ENCODE measurements at regions not wholly inside any gene's neighbourhood (a gene's known extent, or its start where the extent isn't known, plus 50 kb on each side); places are given as distances from the start of the nearest gene placed in this dataset.

DNA sequence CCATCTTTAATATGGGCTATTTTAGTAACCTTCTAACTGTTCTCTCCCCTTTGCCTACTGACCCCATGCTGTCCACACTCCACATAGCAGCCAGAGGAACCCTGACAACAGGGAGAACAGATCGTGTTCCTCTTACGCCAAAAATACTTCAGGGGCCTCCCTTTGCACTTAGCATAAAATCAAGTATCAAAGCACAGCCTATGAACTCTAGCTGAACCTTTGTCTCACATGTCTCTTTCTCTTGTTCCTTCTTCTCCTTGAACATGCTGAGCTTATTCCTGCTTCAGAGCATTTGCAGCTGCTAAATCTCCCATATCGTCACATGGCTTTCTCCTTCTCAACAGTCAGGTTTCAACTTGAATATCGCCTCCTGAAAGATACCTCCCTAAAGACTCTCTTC, 698.8 kb upstream of the C9orf72 start:
- Histone ChIP-seq H3K27me3 (ENCODE audit: insufficient read depth, low read depth) (no peaks in the 10 kb centered on the region), H3K36me3 (ENCODE audit: low read depth) (no peaks in the 10 kb centered on the region), H3K9me3 (ENCODE audit: insufficient read depth, low read depth) (no peaks in the 10 kb centered on the region), H3K4me3 (no peak overlapping the region), H3K4me1 (replicated peaks; ENCODE audit: insufficient read depth) (no peaks in the 10 kb centered on the region), H2AFZ (no peak overlapping the region), H3K27ac (no peak overlapping the region), H4K20me1 (ENCODE audit: insufficient read depth) (no peaks in the 10 kb centered on the region), H3K4me2 (no peak overlapping the region), H3K79me2 (ENCODE audit: low read depth) (no peaks in the 10 kb centered on the region), H3K9me2 (ENCODE audit: insufficient read depth) (no peaks in the 10 kb centered on the region), H3F3A (ENCODE audit: insufficient read depth, low read depth) (no peaks in the 10 kb centered on the region)
- no peak for DNase-seq
- CTCF ChIA-PET = no interaction called here
- no peak for TF ChIP-seq EZH2 (IDR thresholded peaks at IDR 0.05; ENCODE audit: low read depth)
- TF ChIP-seq, protein P1, sequence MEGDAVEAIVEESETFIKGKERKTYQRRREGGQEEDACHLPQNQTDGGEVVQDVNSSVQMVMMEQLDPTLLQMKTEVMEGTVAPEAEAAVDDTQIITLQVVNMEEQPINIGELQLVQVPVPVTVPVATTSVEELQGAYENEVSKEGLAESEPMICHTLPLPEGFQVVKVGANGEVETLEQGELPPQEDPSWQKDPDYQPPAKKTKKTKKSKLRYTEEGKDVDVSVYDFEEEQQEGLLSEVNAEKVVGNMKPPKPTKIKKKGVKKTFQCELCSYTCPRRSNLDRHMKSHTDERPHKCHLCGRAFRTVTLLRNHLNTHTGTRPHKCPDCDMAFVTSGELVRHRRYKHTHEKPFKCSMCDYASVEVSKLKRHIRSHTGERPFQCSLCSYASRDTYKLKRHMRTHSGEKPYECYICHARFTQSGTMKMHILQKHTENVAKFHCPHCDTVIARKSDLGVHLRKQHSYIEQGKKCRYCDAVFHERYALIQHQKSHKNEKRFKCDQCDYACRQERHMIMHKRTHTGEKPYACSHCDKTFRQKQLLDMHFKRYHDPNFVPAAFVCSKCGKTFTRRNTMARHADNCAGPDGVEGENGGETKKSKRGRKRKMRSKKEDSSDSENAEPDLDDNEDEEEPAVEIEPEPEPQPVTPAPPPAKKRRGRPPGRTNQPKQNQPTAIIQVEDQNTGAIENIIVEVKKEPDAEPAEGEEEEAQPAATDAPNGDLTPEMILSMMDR (conservative IDR thresholded peaks at IDR 0.05) = no peak
- intact Hi-C loops (cut with micrococcal nuclease; ENCODE audit: unreplicated experiment) = no loop called here
- POLR2A ChIA-PET (ENCODE audit: unreplicated experiment) = no interaction called here
- no TSS peak for BruUV-seq (replicated peaks)

DNA sequence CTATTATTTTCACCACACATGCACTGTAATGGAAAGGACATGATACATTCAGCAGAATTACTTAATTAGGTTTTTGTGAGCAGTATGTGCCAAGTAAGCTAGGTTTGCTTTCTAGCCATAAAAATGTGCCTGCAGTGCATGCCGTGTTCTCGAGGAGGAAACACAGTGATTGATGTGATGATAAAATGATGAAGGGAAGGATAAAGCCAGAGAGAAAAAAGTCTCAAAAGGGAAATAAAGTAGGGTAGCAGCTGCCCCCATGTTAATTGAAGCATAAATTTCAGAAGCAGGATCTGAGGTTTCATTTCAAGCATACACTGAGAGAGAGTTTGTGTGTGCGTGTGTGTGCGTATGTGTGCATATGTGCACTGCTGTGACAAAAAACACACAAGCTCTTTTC, 714.2 kb upstream of the C9orf72 start:
- TF ChIP-seq, protein P1 (conservative IDR thresholded peaks at IDR 0.05) = no peak
- no peak for TF ChIP-seq EZH2 (IDR thresholded peaks at IDR 0.05; ENCODE audit: low read depth)
- Histone ChIP-seq H2AFZ (no peak overlapping the region), H3K27me3 (ENCODE audit: insufficient read depth, low read depth) (no peaks in the 10 kb centered on the region), H3K4me3 (no peak overlapping the region), H3K9me3 (ENCODE audit: insufficient read depth, low read depth) (no peaks in the 10 kb centered on the region), H3K9me2 (ENCODE audit: insufficient read depth) (no peaks in the 10 kb centered on the region), H3K4me2 (no peak overlapping the region), H3K36me3 (ENCODE audit: low read depth) (no peaks in the 10 kb centered on the region), H4K20me1 (ENCODE audit: insufficient read depth) (no peaks in the 10 kb centered on the region), H3K79me2 (ENCODE audit: low read depth) (no peaks in the 10 kb centered on the region), H3F3A (ENCODE audit: insufficient read depth, low read depth) (no peaks in the 10 kb centered on the region), H3K4me1 (replicated peaks; ENCODE audit: insufficient read depth) (no peaks in the 10 kb centered on the region), H3K27ac (no peak overlapping the region)
- DNase-seq = no peak
- POLR2A ChIA-PET (ENCODE audit: unreplicated experiment) = no interaction called here
- intact Hi-C loops (cut with micrococcal nuclease; ENCODE audit: unreplicated experiment) = no loop called here
- no TSS peak for BruUV-seq (replicated peaks)
- CTCF ChIA-PET = no interaction called here

DNA sequence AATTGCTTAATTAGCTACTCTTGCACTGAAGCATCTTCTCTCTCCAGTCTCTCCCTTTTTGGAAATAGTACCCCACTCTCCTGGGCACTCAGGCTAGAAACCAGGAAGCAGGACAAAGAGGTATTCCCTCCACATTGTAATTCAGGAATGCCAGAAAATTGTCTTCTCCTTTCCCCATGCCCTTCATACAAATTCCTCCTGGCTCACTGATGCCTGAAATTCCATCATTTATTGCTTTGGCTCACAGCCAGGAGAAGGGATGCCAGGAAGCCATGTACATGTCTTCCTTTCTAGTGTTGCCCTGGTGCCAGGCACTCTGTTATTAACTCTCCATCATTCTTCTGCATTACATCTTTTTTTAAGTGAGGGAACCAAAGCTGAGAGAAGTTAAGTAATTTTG, 716.5 kb upstream of the C9orf72 start:
- Histone ChIP-seq H3K27me3 (ENCODE audit: insufficient read depth, low read depth) (no peaks in the 10 kb centered on the region), H3K36me3 (ENCODE audit: low read depth) (no peaks in the 10 kb centered on the region), H3F3A (ENCODE audit: insufficient read depth, low read depth) (no peaks in the 10 kb centered on the region), H3K9me2 (ENCODE audit: insufficient read depth) (no peaks in the 10 kb centered on the region), H3K4me1 (replicated peaks; ENCODE audit: insufficient read depth) (no peaks in the 10 kb centered on the region), H3K79me2 (ENCODE audit: low read depth) (no peaks in the 10 kb centered on the region), H3K27ac (no peak overlapping the region), H4K20me1 (ENCODE audit: insufficient read depth) (no peaks in the 10 kb centered on the region), H3K4me3 (no peak overlapping the region), H3K9me3 (ENCODE audit: insufficient read depth, low read depth) (no peaks in the 10 kb centered on the region), H2AFZ (no peak overlapping the region), H3K4me2 (no peak overlapping the region)
- CTCF ChIA-PET = no interaction called here
- intact Hi-C loops (cut with micrococcal nuclease; ENCODE audit: unreplicated experiment) = no loop called here
- DNase-seq = no peak
- POLR2A ChIA-PET (ENCODE audit: unreplicated experiment) = no interaction called here
- BruUV-seq (replicated peaks) = no TSS peak
- TF ChIP-seq, protein P1 (conservative IDR thresholded peaks at IDR 0.05) = no peak
- TF ChIP-seq EZH2 (IDR thresholded peaks at IDR 0.05; ENCODE audit: low read depth) = no peak

All from PC-9 (cell line).